ENCODE measurements at regions not wholly inside any gene's neighbourhood (a gene's known extent, or its start where the extent isn't known, plus 50 kb on each side); places are given as distances from the start of the nearest gene placed in this dataset.

GRCh38 chrX:20479896-20480295 lies 213.2 kb upstream of the RPS6KA3 start:
- TF ChIP-seq CTCF (conservative IDR thresholded peaks at IDR 0.05 in 1 of 2, IDR thresholded peaks at IDR 0.05 in 1 of 2; ENCODE audit: extremely low read depth in 1 of 2, insufficient read depth in 1 of 2, low read depth in 1 of 2, low read length in 2 of 2) (no peak), EZH2 (IDR thresholded peaks at IDR 0.05; ENCODE audit: borderline replicate concordance, low read length) (no peak)

Measured in mammary epithelial cell (primary cell).